Nephron progenitor cell (in vitro differentiated cells): ENCODE measurements at regions not wholly inside any gene's neighbourhood (a gene's known extent, or its start where the extent isn't known, plus 50 kb on each side); places are given as distances from the start of the nearest gene placed in this dataset.

Source experiments
- DNase-seq: peaks from one replicate; pipeline ENCODE4 v3.0.0; 2021
- H3K27ac Mint-ChIP-seq: 2 replicates; pipeline ENCODE4 v1.8.0; 2021; ENCODE audit warnings: mild to moderate bottlenecking, moderate library complexity, mixed read lengths
- H3K27me3 Mint-ChIP-seq: 2 replicates; pipeline ENCODE4 v1.8.0; 2021; ENCODE audit warnings: mild to moderate bottlenecking, low read depth, mixed read lengths; ENCODE audit not compliant: poor library complexity
- H3K36me3 Mint-ChIP-seq: 2 replicates; pipeline ENCODE4 v1.8.0; 2021; ENCODE audit warnings: low read depth, mixed read lengths
- H3K4me1 Mint-ChIP-seq: 2 replicates; pipeline ENCODE4 v1.8.0; 2021; ENCODE audit warnings: mixed read lengths
- H3K4me3 Mint-ChIP-seq: 2 replicates; pipeline ENCODE4 v1.8.0; 2021; ENCODE audit warnings: mild to moderate bottlenecking, moderate library complexity, mixed read lengths
- H3K9me3 Mint-ChIP-seq: 2 replicates; pipeline ENCODE4 v1.8.0; 2021; ENCODE audit warnings: mild to moderate bottlenecking, moderate library complexity, mixed read lengths
- CTCF ChIP-seq: fragments of 200-600 bp; sonication (generic); IDR thresholded peaks from 2 replicates; pipeline ENCODE4 v1.5.0; 2021; ENCODE audit warnings: antibody characterized with exemption

DNA sequence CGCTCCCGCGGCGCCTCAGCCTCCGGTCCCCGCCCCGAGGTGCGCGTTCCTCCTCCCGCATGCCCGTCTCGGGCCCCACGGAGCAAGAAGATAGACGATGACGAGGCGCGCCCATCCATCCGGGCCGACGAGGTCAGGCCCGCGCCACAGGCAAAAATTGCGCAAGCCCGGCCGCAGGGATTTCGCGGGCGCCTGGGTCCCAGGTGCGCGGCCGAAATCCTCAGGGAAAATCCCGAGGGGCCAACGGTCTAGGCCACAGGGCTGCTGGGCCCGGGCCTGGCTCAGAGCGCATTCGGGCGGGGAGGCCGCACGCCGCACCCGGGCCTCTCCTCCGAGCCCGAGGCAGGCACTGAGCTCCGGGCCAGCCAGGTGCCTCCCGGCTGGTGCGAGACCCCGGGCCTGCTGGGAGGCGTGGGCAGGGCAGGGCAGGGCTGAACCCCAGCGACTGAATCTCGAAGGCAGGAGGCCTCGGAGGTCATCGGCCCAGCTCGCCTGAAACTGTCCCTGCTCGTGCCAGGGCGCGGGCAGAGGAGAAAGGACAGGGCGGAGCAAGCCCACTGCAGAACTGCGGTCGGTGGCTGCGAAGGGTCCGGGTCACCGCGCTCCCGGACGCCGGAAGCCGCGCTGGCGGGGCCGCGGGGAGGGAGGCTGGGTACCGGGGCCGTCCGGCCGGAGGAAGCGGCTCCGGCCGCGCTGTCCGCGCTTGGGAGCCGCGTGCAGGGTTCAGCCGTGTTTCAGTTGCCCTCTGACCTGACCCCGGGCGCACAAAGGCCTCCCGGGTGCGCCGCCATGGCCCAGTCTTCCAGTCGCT is 66.8 kb downstream of the FOXD1 start:
- no peak for TF ChIP-seq CTCF
- peaks cover 5% of the 10 kb centered on the region for H3K27me3 Mint-ChIP-seq
- H3K9me3 Mint-ChIP-seq, result peaks cover 58% of the 10 kb centered on the region
- H3K27ac Mint-ChIP-seq, result no peak overlapping the region
- peaks cover 42% of the 10 kb centered on the region for H3K4me1 Mint-ChIP-seq
- no peak overlapping the region for H3K4me3 Mint-ChIP-seq
- peaks cover 29% of the 10 kb centered on the region for H3K36me3 Mint-ChIP-seq
- no peak for DNase-seq

- Mint-ChIP-seq H3K36me3 (peaks cover 29% of the 10 kb centered on the region), H3K4me1 (peaks cover 41% of the 10 kb centered on the region), H3K27me3 (peaks cover 8% of the 10 kb centered on the region), H3K27ac (no peak overlapping the region), H3K9me3 (peaks cover 54% of the 10 kb centered on the region), H3K4me3 (no peak overlapping the region)
- no peak for DNase-seq
- no peak for TF ChIP-seq CTCF
These were observed 67.6 kb downstream of the FOXD1 start for GRCh38 chr5:73380710-73381589.

- DNase-seq, result no peak
- TF ChIP-seq CTCF, result no peak
- Mint-ChIP-seq H3K4me1 (peaks cover 49% of the 10 kb centered on the region), H3K9me3 (peaks cover 44% of the 10 kb centered on the region), H3K36me3 (peaks cover 25% of the 10 kb centered on the region), H3K4me3 (no peak overlapping the region), H3K27me3 (peaks cover 8% of the 10 kb centered on the region), H3K27ac (no peak overlapping the region)
These were observed 68.5 kb downstream of the FOXD1 start for GRCh38 chr5:73380041-73380440.

DNA sequence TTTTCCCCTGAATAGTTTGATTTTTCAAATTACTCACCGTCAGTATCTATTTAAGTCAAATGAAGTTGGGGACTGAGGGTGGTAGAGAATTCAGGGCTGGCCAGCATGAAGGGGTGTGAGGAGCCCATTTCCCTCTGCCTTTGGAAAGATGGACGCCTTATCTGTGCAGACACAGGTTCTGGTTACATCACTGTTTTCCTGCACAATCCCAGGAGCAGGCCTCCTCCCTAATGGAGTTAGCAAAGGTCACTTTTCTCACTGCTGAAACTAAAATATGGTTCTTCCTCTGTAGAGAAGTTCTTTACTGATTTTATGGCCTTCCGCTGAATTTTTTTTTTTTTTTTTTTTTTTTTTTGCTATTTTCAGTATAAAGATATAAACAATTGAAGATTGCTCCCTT is 69.1 kb downstream of the FOXD1 start:
- no peak for TF ChIP-seq CTCF
- H3K36me3 Mint-ChIP-seq, result peaks cover 19% of the 10 kb centered on the region
- H3K9me3 Mint-ChIP-seq, result peaks cover 38% of the 10 kb centered on the region
- peaks cover 8% of the 10 kb centered on the region for H3K27me3 Mint-ChIP-seq
- no peak for DNase-seq
- H3K4me3 Mint-ChIP-seq, result no peak overlapping the region
- peaks cover 55% of the 10 kb centered on the region for H3K4me1 Mint-ChIP-seq
- peak overlapping the region; percentile 76 for H3K27ac Mint-ChIP-seq

GRCh38 chr5:73378765-73379164 is 69.8 kb downstream of the FOXD1 start:
- no peak for DNase-seq
- Mint-ChIP-seq H3K36me3 (peaks cover 12% of the 10 kb centered on the region), H3K9me3 (peaks cover 34% of the 10 kb centered on the region), H3K4me1 (peaks cover 58% of the 10 kb centered on the region), H3K27me3 (peaks cover 8% of the 10 kb centered on the region), H3K4me3 (no peak overlapping the region), H3K27ac (no peak overlapping the region)
- TF ChIP-seq CTCF, result no peak
